H1 (cell line): ENCODE measurements at regions not wholly inside any gene's neighbourhood (a gene's known extent, or its start where the extent isn't known, plus 50 kb on each side); places are given as distances from the start of the nearest gene placed in this dataset.
"Not testable (repeated sequence)": the region's sequence is repeated elsewhere in the genome, so short reads cannot be mapped to it uniquely, and the experiment has no call there.

ENCODE experiments used
- CTCF ChIA-PET: fragments of 300-600 bp; sonication (Branson Sonifier 250); formaldehyde crosslinking; loops from one replicate; lab custom pipeline; 2021; ENCODE audit not compliant: partially characterized antibody; lab: Charles Lee
- POLR2A ChIA-PET: fragments of 300-600 bp; sonication (Branson Sonifier 250); formaldehyde crosslinking; loops from one replicate; lab custom pipeline; 2021; ENCODE audit warnings: inconsistent platforms; ENCODE audit not compliant: partially characterized antibody; lab: Charles Lee
- DNase-seq, 2 experiments: peaks; one replicate each; pipeline versions ENCODE4 v3.0.0 to v3.0.0-alpha.2; 2010 to 2022; ENCODE audit warnings: low spot score in 2 of 2, low read depth in 1 of 2, mixed read lengths in 1 of 2
- FAIRE-seq: peaks from 2 replicates; lab custom pipeline; 2011; peaks lifted over from hg19 to GRCh38; lab: Jason Lieb, UNC
- H2AFZ ChIP-seq: 2 replicates; pipeline ENCODE4 v1.8.1; 2012; ENCODE audit warnings: low read length, inconsistent platforms
- H2AK5ac ChIP-seq: 2 replicates; pipeline ENCODE4 v1.6.1; 2013; ENCODE audit warnings: low read depth, low read length
- H2BK120ac ChIP-seq: replicated peaks from 2 replicates; pipeline ENCODE3; 2013; ENCODE audit warnings: low read depth, low read length, inconsistent platforms
- H2BK12ac ChIP-seq: 2 replicates; pipeline ENCODE4 v1.6.1; 2013; ENCODE audit warnings: low read depth, low read length
- H2BK15ac ChIP-seq: 2 replicates; pipeline ENCODE4 v1.6.1; 2013; ENCODE audit warnings: low read length
- H2BK20ac ChIP-seq: 2 replicates; pipeline ENCODE4 v1.6.1; 2013; ENCODE audit warnings: low read length
- H2BK5ac ChIP-seq: 2 replicates; pipeline ENCODE4 v1.6.1; 2013; ENCODE audit warnings: low read depth, low read length
- H3K14ac ChIP-seq: 2 replicates; pipeline ENCODE4 v1.6.1; 2013; ENCODE audit warnings: inconsistent platforms; ENCODE audit not compliant: insufficient read length
- H3K18ac ChIP-seq: 2 replicates; pipeline ENCODE4 v1.6.1; 2013; ENCODE audit warnings: low read length; ENCODE audit errors: extremely low read depth
- H3K23ac ChIP-seq: 2 replicates; pipeline ENCODE4 v1.6.1; 2013; ENCODE audit warnings: inconsistent platforms; ENCODE audit not compliant: insufficient read length
- H3K23me2 ChIP-seq: 2 replicates; pipeline ENCODE4 v1.6.1; 2013; ENCODE audit warnings: low read depth, low read length
- H3K27ac ChIP-seq: 2 replicates; pipeline ENCODE4 v1.6.1; 2011; ENCODE audit warnings: low read depth, low read length, inconsistent platforms
- H3K27me3 ChIP-seq, 4 experiments: replicated peaks in 1 of 4; 1 replicate in 1 of 4; 2 replicates in 3 of 4; pipeline versions ENCODE4 v1.6.1 to v1.8.1; 2011 to 2013; ENCODE audit warnings: low read length in 3 of 4, mild to moderate bottlenecking in 3 of 4, inconsistent platforms in 2 of 4, mixed read lengths in 2 of 4, moderate library complexity in 1 of 4; ENCODE audit not compliant: control insufficient read depth in 3 of 4, insufficient read depth in 3 of 4; ENCODE audit errors: extremely low read depth in 1 of 4
- H3K36me3 ChIP-seq, 4 experiments: 2 replicates each; pipeline versions ENCODE4 v1.6.1 to v1.8.1; 2011 to 2013; ENCODE audit warnings: mild to moderate bottlenecking in 4 of 4, low read length in 3 of 4, moderate library complexity in 2 of 4, control low read depth in 1 of 4, inconsistent platforms in 1 of 4; ENCODE audit not compliant: insufficient read depth in 4 of 4, control insufficient read depth in 2 of 4
- H3K4ac ChIP-seq: replicated peaks from 2 replicates; pipeline ENCODE3; 2013; ENCODE audit warnings: low read length, low read depth, mixed read lengths, inconsistent platforms; ENCODE audit not compliant: insufficient read length
- H3K4me1 ChIP-seq, 4 experiments: replicated peaks in 1 of 4; 1 replicate in 1 of 4; 2 replicates in 3 of 4; pipeline versions ENCODE4 v1.6.1 to v1.8.1; 2011 to 2013; ENCODE audit warnings: low read length in 3 of 4, inconsistent platforms in 2 of 4, mixed read lengths in 1 of 4; ENCODE audit not compliant: insufficient read depth in 4 of 4, control insufficient read depth in 3 of 4
- H3K4me2 ChIP-seq, 2 experiments: 2 replicates each; pipeline versions ENCODE4 v1.6.1 to v1.8.1; 2011 to 2013; ENCODE audit warnings: low read depth in 2 of 2, low read length in 2 of 2, control low read depth in 1 of 2, inconsistent platforms in 1 of 2, mild to moderate bottlenecking in 1 of 2; ENCODE audit not compliant: insufficient read depth in 1 of 2
- H3K4me3 ChIP-seq, 4 experiments: fragments of 200-600, 300-600 bp in 1 of 4; sonication (generic), shearing (Covaris generic), sonication (Bioruptor Twin) in 1 of 4; 2 replicates each; pipeline versions ENCODE4 v1.5.1 to v1.8.1; 2011 to 2016; ENCODE audit warnings: low read length in 4 of 4, low read depth in 3 of 4, control low read depth in 2 of 4, inconsistent platforms in 2 of 4, mild to moderate bottlenecking in 2 of 4, mixed read lengths in 1 of 4, moderate library complexity in 1 of 4; ENCODE audit not compliant: insufficient read depth in 2 of 4; ENCODE audit errors: extremely low read depth in 1 of 4
- H3K56ac ChIP-seq: replicated peaks from 2 replicates; pipeline ENCODE3; 2013; ENCODE audit warnings: low read depth, mild to moderate bottlenecking, mixed read lengths, low read length, inconsistent platforms; ENCODE audit not compliant: insufficient read length
- H3K79me1 ChIP-seq: 2 replicates; pipeline ENCODE4 v1.6.1; 2013; ENCODE audit warnings: low read depth, low read length, control low read depth
- H3K79me2 ChIP-seq, 2 experiments: 2 replicates each; pipeline versions ENCODE4 v1.6.1 to v1.8.1; 2012 to 2013; ENCODE audit warnings: low read length in 2 of 2, mild to moderate bottlenecking in 2 of 2, inconsistent platforms in 1 of 2; ENCODE audit not compliant: insufficient read depth in 2 of 2, control insufficient read depth in 1 of 2
- H3K9ac ChIP-seq, 4 experiments: replicated peaks in 1 of 4; 1 replicate in 1 of 4; 2 replicates in 3 of 4; pipeline versions ENCODE4 v1.6.1 to v1.8.1; 2011 to 2013; ENCODE audit warnings: low read depth in 3 of 4, low read length in 3 of 4, control low read depth in 2 of 4, mild to moderate bottlenecking in 2 of 4, moderate library complexity in 2 of 4, inconsistent platforms in 1 of 4; ENCODE audit errors: extremely low read depth in 1 of 4
- H3K9me3 ChIP-seq, 2 experiments: 2 replicates each; pipeline versions ENCODE4 v1.6.1 to v1.8.1; 2012 to 2013; ENCODE audit warnings: mild to moderate bottlenecking in 2 of 2, moderate library complexity in 2 of 2, control low read depth in 1 of 2, inconsistent platforms in 1 of 2, low read depth in 1 of 2, low read length in 1 of 2, mixed read lengths in 1 of 2; ENCODE audit not compliant: insufficient read depth in 2 of 2
- H4K20me1 ChIP-seq, 2 experiments: replicated peaks in 1 of 2; 2 replicates each; pipeline versions ENCODE3 to v1.8.1; 2011 to 2013; ENCODE audit warnings: inconsistent platforms in 2 of 2, low read length in 2 of 2, mild to moderate bottlenecking in 1 of 2; ENCODE audit not compliant: insufficient read depth in 2 of 2, control insufficient read depth in 1 of 2
- H4K5ac ChIP-seq: 2 replicates; pipeline ENCODE4 v1.6.1; 2013; ENCODE audit warnings: low read length, low read depth, mixed read lengths, inconsistent platforms; ENCODE audit not compliant: insufficient read length
- H4K8ac ChIP-seq: 2 replicates; pipeline ENCODE4 v1.8.0; 2013; ENCODE audit warnings: mild to moderate bottlenecking, moderate library complexity, low read length, inconsistent platforms; ENCODE audit not compliant: insufficient read depth; ENCODE audit errors: extremely low read depth
- H4K91ac ChIP-seq: replicated peaks from 2 replicates; pipeline ENCODE3; 2013; ENCODE audit warnings: low read length, mixed read lengths, inconsistent platforms; ENCODE audit not compliant: insufficient read length
- BACH1 ChIP-seq: IDR thresholded peaks from 2 replicates; pipeline ENCODE4 v1.6.1; 2012; ENCODE audit warnings: low read length, improper control_type of control experiment
- CEBPB ChIP-seq: IDR thresholded peaks from 2 replicates; pipeline ENCODE4 v1.6.1; 2012; ENCODE audit warnings: low read depth, low read length
- CHD1 ChIP-seq: IDR thresholded peaks from 2 replicates; pipeline ENCODE4 v1.6.1; 2012; ENCODE audit warnings: low read depth, low read length, improper control_type of control experiment
- CTBP2 ChIP-seq: IDR thresholded peaks from 2 replicates; pipeline ENCODE4 v1.7.0; 2011; ENCODE audit warnings: borderline replicate concordance, mild to moderate bottlenecking, moderate library complexity, mixed read lengths, low read length; ENCODE audit not compliant: insufficient read depth, insufficient read length
- NANOG ChIP-seq: IDR thresholded peaks from 2 replicates; pipeline ENCODE4 v1.6.1; 2011; ENCODE audit warnings: low read length, low read depth, mild to moderate bottlenecking, inconsistent platforms; ENCODE audit not compliant: insufficient read depth, poor library complexity, severe bottlenecking
- SP2 ChIP-seq: IDR thresholded peaks from 2 replicates; pipeline ENCODE4 v1.6.1; 2012; ENCODE audit warnings: mild to moderate bottlenecking, low read length, inconsistent platforms
- WGBS, 2 experiments: shearing (Covaris generic) in 1 of 2; methylation state at CpG; one replicate each; pipeline versions ENCODE4 v1.1.6 to v1.1.7; 2013 to 2015; ENCODE audit warnings: low lambda C conversion rate in 2 of 2, mixed read lengths in 2 of 2, inconsistent platforms in 1 of 2, low coverage in 1 of 2, missing lambda C conversion rate in 1 of 2; ENCODE audit not compliant: insufficient replicate concordance in 2 of 2, insufficient coverage in 1 of 2, insufficient read length in 1 of 2; ENCODE audit errors: extremely low coverage in 1 of 2, missing lambda C conversion rate in 1 of 2; 5-methylcytosine and 5-hydroxymethylcytosine counted together
- TF ChIP-seq, protein P1 (sequence below), 3 experiments: IDR thresholded peaks; 1 replicate in 2 of 3; 2 replicates in 1 of 3; pipeline versions ENCODE4 v1.5.1 to v1.6.1; 2011; ENCODE audit warnings: low read length in 3 of 3, mild to moderate bottlenecking in 3 of 3, inconsistent platforms in 2 of 3, low read depth in 1 of 3, moderate library complexity in 1 of 3; ENCODE audit not compliant: insufficient read depth in 1 of 3; ENCODE audit errors: control extremely low read depth in 1 of 3
- TF ChIP-seq, protein P2 (sequence below): IDR thresholded peaks from 2 replicates; pipeline ENCODE4 v1.6.1; 2012; ENCODE audit warnings: low read length, inconsistent platforms

DNA sequence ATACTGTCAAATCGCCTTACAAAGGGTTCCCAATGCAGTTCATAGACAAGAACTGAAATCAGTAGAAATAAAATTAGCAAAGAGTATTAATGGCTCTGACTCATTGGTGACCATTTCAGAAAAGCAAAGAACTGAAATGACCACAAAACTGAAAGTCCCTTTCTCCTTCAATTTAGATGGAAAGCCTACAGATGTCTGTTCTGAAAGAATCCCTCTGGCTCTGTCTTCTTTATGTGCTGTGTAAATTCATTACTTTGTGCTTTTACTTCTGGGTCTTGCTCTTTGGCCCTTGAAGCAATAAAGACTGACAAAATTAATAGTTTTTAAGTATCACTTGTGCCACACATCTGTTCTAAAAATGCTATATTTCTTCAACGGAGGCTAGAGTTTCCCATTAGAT is 62.7 kb upstream of the GPR89A start (continued):
- TF ChIP-seq, protein P1, sequence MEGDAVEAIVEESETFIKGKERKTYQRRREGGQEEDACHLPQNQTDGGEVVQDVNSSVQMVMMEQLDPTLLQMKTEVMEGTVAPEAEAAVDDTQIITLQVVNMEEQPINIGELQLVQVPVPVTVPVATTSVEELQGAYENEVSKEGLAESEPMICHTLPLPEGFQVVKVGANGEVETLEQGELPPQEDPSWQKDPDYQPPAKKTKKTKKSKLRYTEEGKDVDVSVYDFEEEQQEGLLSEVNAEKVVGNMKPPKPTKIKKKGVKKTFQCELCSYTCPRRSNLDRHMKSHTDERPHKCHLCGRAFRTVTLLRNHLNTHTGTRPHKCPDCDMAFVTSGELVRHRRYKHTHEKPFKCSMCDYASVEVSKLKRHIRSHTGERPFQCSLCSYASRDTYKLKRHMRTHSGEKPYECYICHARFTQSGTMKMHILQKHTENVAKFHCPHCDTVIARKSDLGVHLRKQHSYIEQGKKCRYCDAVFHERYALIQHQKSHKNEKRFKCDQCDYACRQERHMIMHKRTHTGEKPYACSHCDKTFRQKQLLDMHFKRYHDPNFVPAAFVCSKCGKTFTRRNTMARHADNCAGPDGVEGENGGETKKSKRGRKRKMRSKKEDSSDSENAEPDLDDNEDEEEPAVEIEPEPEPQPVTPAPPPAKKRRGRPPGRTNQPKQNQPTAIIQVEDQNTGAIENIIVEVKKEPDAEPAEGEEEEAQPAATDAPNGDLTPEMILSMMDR (IDR thresholded peaks at IDR 0.05; ENCODE audit: control extremely low read depth in 1 of 3, insufficient read depth in 1 of 3, low read depth in 1 of 3, low read length in 3 of 3) = no peak
- TF ChIP-seq, protein P2, sequence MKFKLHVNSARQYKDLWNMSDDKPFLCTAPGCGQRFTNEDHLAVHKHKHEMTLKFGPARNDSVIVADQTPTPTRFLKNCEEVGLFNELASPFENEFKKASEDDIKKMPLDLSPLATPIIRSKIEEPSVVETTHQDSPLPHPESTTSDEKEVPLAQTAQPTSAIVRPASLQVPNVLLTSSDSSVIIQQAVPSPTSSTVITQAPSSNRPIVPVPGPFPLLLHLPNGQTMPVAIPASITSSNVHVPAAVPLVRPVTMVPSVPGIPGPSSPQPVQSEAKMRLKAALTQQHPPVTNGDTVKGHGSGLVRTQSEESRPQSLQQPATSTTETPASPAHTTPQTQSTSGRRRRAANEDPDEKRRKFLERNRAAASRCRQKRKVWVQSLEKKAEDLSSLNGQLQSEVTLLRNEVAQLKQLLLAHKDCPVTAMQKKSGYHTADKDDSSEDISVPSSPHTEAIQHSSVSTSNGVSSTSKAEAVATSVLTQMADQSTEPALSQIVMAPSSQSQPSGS = no peak
- TF ChIP-seq CHD1 = no peak
- TF ChIP-seq NANOG = no peak
- TF ChIP-seq SP2 = no peak
- no peak for TF ChIP-seq CTBP2
- TF ChIP-seq BACH1 = no peak
- no peak for TF ChIP-seq CEBPB
- TF ChIP-seq, all 59 proteins: peak for 0

DNA sequence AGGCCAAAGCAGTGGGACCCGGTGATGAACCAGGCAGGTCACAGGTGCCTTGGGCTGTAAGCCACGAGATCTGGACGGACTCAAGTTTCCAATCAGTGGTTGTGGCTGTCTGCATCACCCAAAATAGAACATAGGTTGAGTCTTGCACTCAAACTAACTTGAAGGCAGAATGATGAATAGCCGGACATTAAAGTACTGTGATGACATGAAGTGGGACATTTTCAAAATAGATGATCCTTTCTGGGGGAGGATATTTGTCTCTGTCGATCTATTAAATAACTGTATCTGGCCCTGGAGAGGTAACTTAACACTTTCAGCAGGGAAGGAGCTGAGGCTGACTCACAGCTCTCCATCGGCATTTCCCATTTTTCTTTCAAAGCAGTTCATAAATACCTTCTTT is 66.1 kb upstream of the GPR89A start:
- H2BK120ac ChIP-seq, H3K18ac ChIP-seq, H2AFZ ChIP-seq, H2BK12ac ChIP-seq, H2BK20ac ChIP-seq, FAIRE-seq, H3K56ac ChIP-seq, H3K23me2 ChIP-seq, H3K4me2 ChIP-seq, DNase-seq, H4K5ac ChIP-seq, H4K91ac ChIP-seq, H2AK5ac ChIP-seq, H3K27me3 ChIP-seq, H3K23ac ChIP-seq, H3K4ac ChIP-seq, H4K20me1 ChIP-seq, H3K79me1 ChIP-seq, H3K9ac ChIP-seq, POLR2A ChIA-PET, H3K4me1 ChIP-seq, H4K8ac ChIP-seq, H3K79me2 ChIP-seq, H3K4me3 ChIP-seq, H3K9me3 ChIP-seq, H3K27ac ChIP-seq, H2BK15ac ChIP-seq, H2BK5ac ChIP-seq, CTCF ChIA-PET, H3K14ac ChIP-seq, H3K36me3 ChIP-seq: not testable (repeated sequence)
- 84% methylated on average over 3 of the region's 6 CpGs; no CpG with 5 or more reads in 1 of the 2 experiments for WGBS, 2 experiments
